Pancreas (tissue), 10 donors: ENCODE measurements at regions not wholly inside any gene's neighbourhood (a gene's known extent, or its start where the extent isn't known, plus 50 kb on each side); places are given as distances from the start of the nearest gene placed in this dataset.

Experiments used
- ATAC-seq, 4 donors: fragments of 200-7000 bp; cut with Tn5 transposase; one replicate each; pipeline versions ENCODE4 v1.8.0 to v1.9.1; 2020; ENCODE audit warnings: mild to moderate bottlenecking in 4 of 4, moderate library complexity in 4 of 4
- DNase-seq, 6 donors: peaks; one replicate each; pipeline ENCODE4 v3.0.0-alpha.2; 2020
- FAIRE-seq: peaks from 2 replicates; lab custom pipeline; 2012; peaks lifted over from hg19 to GRCh38; lab: Jason Lieb, UNC
- H3K27ac ChIP-seq, 4 donors: fragments of 200-600 bp; sonication (generic); 1 replicate in 3 of 4; 2 replicates in 1 of 4; pipeline versions ENCODE4 v1.5.0 to v1.8.0; 2020
- H3K27me3 ChIP-seq, 4 donors: fragments of 200-600 bp; one replicate each; pipeline ENCODE4 v1.8.0; 2021
- H3K36me3 ChIP-seq, 3 donors: fragments of 200-600 bp; sonication (generic) in 1 of 3; one replicate each; pipeline versions ENCODE4 v1.5.0 to v1.8.0; 2020 to 2021
- H3K4me1 ChIP-seq, 3 donors: fragments of 200-600 bp; one replicate each; pipeline ENCODE4 v1.8.0; 2021
- H3K4me3 ChIP-seq, 4 donors: fragments of 200-600 bp; sonication (generic) in 2 of 4; one replicate each; pipeline versions ENCODE4 v1.5.0 to v1.8.0; 2020 to 2021
- H3K9me3 ChIP-seq, 4 donors: fragments of 200-600 bp; one replicate each; pipeline ENCODE4 v1.8.0; 2021
- WGBS, 2 donors: extraction: QIAGEN DNeasy Blood & Tissue Kit; methylation state at CpG; one replicate each; pipeline ENCODE4 v1.1.7; 2013; 5-methylcytosine and 5-hydroxymethylcytosine counted together
- intact Hi-C, 3 donors: fragments of 100-400 bp; cut with DNase I; formaldehyde crosslinking; loops; one replicate each; pipeline versions ENCODE4 v1.11.1 to v1.14.2; 2022
- TF ChIP-seq, protein P1 (sequence below), 4 donors: fragments of 200-600 bp; sonication (generic) in 3 of 4; IDR thresholded peaks; one replicate each; pipeline versions ENCODE4 v1.5.0 to v1.8.0; 2021; ENCODE audit warnings: antibody characterized with exemption in 4 of 4
- donor health status: healthy with polysubstance abuse.
- donor health status: DM: no; HTN: no; CAD: no; lungs with moderate emphysema.
- donor health status: DM: no; HTN: no; CAD: no.
- donor health status: control.
- donor health status: control.
- donor health status: Bipolar disorder and iron deficiency.
- donor health status: DM: yes; HTN: yes; CAD: no.
- donor health status: DM: no; HTN: no; CAD: no.
- donor health status: DM: no; HTN: no; CAD: no.
- donor health status: DM: yes; HTN: yes; CAD: no.

GRCh38 chr18:64403784-64404503 is 255.1 kb upstream of the LINC00305 start:
- 50 to 69% methylated on average over 2 of the region's 2 CpGs for WGBS, 2 donors
- no peak for DNase-seq
- H3K27ac ChIP-seq = no peak overlapping the region
- no peaks in the 10 kb centered on the region for H3K27me3 ChIP-seq
- no peaks in the 10 kb centered on the region for H3K36me3 ChIP-seq
- H3K4me3 ChIP-seq = no peak overlapping the region
- TF ChIP-seq, protein P1, sequence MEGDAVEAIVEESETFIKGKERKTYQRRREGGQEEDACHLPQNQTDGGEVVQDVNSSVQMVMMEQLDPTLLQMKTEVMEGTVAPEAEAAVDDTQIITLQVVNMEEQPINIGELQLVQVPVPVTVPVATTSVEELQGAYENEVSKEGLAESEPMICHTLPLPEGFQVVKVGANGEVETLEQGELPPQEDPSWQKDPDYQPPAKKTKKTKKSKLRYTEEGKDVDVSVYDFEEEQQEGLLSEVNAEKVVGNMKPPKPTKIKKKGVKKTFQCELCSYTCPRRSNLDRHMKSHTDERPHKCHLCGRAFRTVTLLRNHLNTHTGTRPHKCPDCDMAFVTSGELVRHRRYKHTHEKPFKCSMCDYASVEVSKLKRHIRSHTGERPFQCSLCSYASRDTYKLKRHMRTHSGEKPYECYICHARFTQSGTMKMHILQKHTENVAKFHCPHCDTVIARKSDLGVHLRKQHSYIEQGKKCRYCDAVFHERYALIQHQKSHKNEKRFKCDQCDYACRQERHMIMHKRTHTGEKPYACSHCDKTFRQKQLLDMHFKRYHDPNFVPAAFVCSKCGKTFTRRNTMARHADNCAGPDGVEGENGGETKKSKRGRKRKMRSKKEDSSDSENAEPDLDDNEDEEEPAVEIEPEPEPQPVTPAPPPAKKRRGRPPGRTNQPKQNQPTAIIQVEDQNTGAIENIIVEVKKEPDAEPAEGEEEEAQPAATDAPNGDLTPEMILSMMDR (IDR thresholded peaks at IDR 0.05) = no peak
- no peaks in the 10 kb centered on the region for H3K9me3 ChIP-seq
- no peaks in the 10 kb centered on the region for H3K4me1 ChIP-seq
- FAIRE-seq = no peak
- intact Hi-C loops = no loop called here
- no peak for ATAC-seq

GRCh38 chr18:64402636-64403035 is 253.7 kb upstream of the LINC00305 start:
- no peaks in the 10 kb centered on the region for H3K36me3 ChIP-seq
- TF ChIP-seq, protein P1 (IDR thresholded peaks at IDR 0.05) = no peak
- FAIRE-seq (no peak), ATAC-seq (no peak), DNase-seq (no peak)
- no peaks in the 10 kb centered on the region for H3K27me3 ChIP-seq
- no peaks in the 10 kb centered on the region for H3K9me3 ChIP-seq
- WGBS, 2 donors = 50 to 52% methylated on average over 1 of the region's 1 CpG
- H3K4me1 ChIP-seq = no peaks in the 10 kb centered on the region
- H3K4me3 ChIP-seq = no peak overlapping the region
- H3K27ac ChIP-seq = no peak overlapping the region
- intact Hi-C loops = no loop called here

DNA sequence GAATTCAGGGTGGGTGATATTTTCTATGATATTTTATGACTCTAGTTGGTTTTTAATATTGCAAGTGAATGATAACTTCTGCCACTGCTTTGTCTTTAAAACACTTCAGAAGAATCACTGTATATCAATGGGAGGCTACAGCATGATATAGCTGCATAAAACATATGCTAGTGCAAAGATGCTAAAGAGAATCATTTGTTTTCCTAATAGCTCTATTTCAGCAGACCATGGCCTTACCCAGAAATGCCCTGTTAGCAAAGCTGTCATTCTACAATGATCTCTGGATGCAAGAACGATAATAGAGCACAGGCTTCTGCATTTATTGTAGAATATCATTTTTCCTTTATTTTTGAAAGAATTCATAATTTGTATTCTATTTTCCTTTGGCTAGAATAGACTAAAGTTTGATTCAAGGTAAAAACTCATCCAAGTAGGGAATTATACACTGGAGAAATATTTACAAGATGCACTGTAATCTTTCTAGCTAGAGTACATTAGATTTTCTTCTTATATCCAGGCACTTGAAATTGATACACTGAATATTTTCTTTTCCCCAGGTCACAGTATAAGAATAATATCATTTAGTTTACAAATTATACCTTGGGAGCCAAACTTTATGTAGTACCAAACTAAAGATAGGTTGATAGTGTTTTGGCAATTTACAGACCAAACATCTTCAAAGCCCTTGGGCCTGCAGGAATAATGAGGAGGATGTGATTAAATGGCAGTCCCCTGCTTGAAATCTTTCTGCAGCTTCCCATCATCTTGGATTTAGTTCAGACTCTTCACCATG is 252.6 kb upstream of the LINC00305 start:
- 69 to 73% methylated on average over 1 of the region's 1 CpG for WGBS, 2 donors
- no peaks in the 10 kb centered on the region for H3K36me3 ChIP-seq
- FAIRE-seq (no peak), ATAC-seq (no peak), DNase-seq (no peak)
- no peak overlapping the region for H3K27ac ChIP-seq
- TF ChIP-seq, protein P1 (IDR thresholded peaks at IDR 0.05) = no peak
- H3K27me3 ChIP-seq = no peaks in the 10 kb centered on the region
- intact Hi-C loops = no loop called here
- H3K9me3 ChIP-seq = no peaks in the 10 kb centered on the region
- no peak overlapping the region for H3K4me3 ChIP-seq
- H3K4me1 ChIP-seq = no peaks in the 10 kb centered on the region

GRCh38 chr18:64399566-64399965 is 250.7 kb upstream of the LINC00305 start:
- no peaks in the 10 kb centered on the region for H3K9me3 ChIP-seq
- no peaks in the 10 kb centered on the region for H3K4me1 ChIP-seq
- H3K36me3 ChIP-seq = no peaks in the 10 kb centered on the region
- intact Hi-C loops = no loop called here
- DNase-seq (no peak), ATAC-seq (no peak), FAIRE-seq (no peak)
- TF ChIP-seq, protein P1 (IDR thresholded peaks at IDR 0.05) = no peak
- no peak overlapping the region for H3K27ac ChIP-seq
- H3K27me3 ChIP-seq = no peaks in the 10 kb centered on the region
- H3K4me3 ChIP-seq = no peak overlapping the region
- 64 to 68% methylated on average over 3 of the region's 3 CpGs for WGBS, 2 donors

GRCh38 chr18:64398320-64398719 is 249.4 kb upstream of the LINC00305 start:
- ATAC-seq = no peak
- H3K36me3 ChIP-seq = no peaks in the 10 kb centered on the region
- intact Hi-C loops = no loop called here
- no peaks in the 10 kb centered on the region for H3K9me3 ChIP-seq
- H3K27me3 ChIP-seq = no peaks in the 10 kb centered on the region
- no peak for FAIRE-seq
- TF ChIP-seq, protein P1 (IDR thresholded peaks at IDR 0.05) = no peak
- H3K27ac ChIP-seq = no peak overlapping the region
- H3K4me3 ChIP-seq = no peak overlapping the region
- H3K4me1 ChIP-seq = no peaks in the 10 kb centered on the region
- WGBS, 2 donors = 37 to 46% methylated on average over 1 of the region's 1 CpG
- no peak for DNase-seq
